K562 (cell line): ENCODE measurements at regions not wholly inside any gene's neighbourhood (a gene's known extent, or its start where the extent isn't known, plus 50 kb on each side); places are given as distances from the start of the nearest gene placed in this dataset.

ENCODE experiments used
- ATAC-seq: fragments of 200-7000 bp; cut with Tn5 transposase; 3 replicates; pipeline ENCODE4 v1.9.1; 2020; ENCODE audit warnings: moderate library complexity
- BruUV-seq: library from RNA; stranded (reverse); fragments of 400-500 nt; replicated peaks from 2 replicates; lab custom pipeline; 2021; lab: Mats Ljungman, UMichigan
- CTCF ChIA-PET: fragments of 300-600 bp; formaldehyde crosslinking; extraction: SDS; loops from one replicate; lab custom pipeline; 2021; ENCODE audit warnings: low intra/inter-chr PET ratio; lab: Yijun Ruan, JAX
- POLR2A ChIA-PET: fragments of 300-600, 350-650 bp; sonication (Branson Sonifier 250); formaldehyde crosslinking; extraction: SDS; loops from one replicate; lab custom pipeline; 2021; ENCODE audit warnings: antibody characterized with exemption, inconsistent platforms; lab: Yijun Ruan, JAX
- DNase-seq, 4 experiments: peaks; one replicate each; pipeline versions ENCODE4 v3.0.0 to v3.0.0-alpha.2; 2011 to 2018; ENCODE audit warnings: low spot score in 3 of 4, mixed read lengths in 3 of 4; ENCODE audit errors: extremely low read depth in 1 of 4
- FAIRE-seq: peaks from 2 replicates; lab custom pipeline; 2011; peaks lifted over from hg19 to GRCh38; lab: Jason Lieb, UNC
- H2AFZ ChIP-seq: 2 replicates; pipeline ENCODE4 v1.6.0; 2011; ENCODE audit warnings: low read depth, low read length, control low read depth, inconsistent platforms
- H3K27ac ChIP-seq: fragments of 200-600 bp; 3 replicates; pipeline ENCODE4 v1.8.0; 2011; ENCODE audit warnings: low read depth, mild to moderate bottlenecking, control low read depth, inconsistent platforms, low read length, moderate library complexity, mixed read lengths; ENCODE audit errors: extremely low read depth
- H3K27me3 ChIP-seq, 2 experiments: fragments of 300-600 bp in 1 of 2; 2 replicates in 1 of 2; 3 replicates in 1 of 2; pipeline versions ENCODE4 v1.6.0 to v1.8.0; 2011; ENCODE audit warnings: inconsistent platforms in 2 of 2, low read length in 2 of 2, mild to moderate bottlenecking in 1 of 2, mixed read lengths in 1 of 2, moderate library complexity in 1 of 2; ENCODE audit not compliant: control insufficient read depth in 2 of 2, insufficient read depth in 2 of 2
- H3K36me3 ChIP-seq: fragments of 300-600 bp; 3 replicates; pipeline ENCODE4 v1.8.0; 2011; ENCODE audit warnings: mild to moderate bottlenecking, low read length, inconsistent platforms; ENCODE audit not compliant: control insufficient read depth, insufficient read depth
- H3K4me1 ChIP-seq, 2 experiments: fragments of 200-600 bp in 1 of 2; replicated peaks in 1 of 2; 2 replicates in 1 of 2; 3 replicates in 1 of 2; pipeline versions ENCODE4 v1.5.1 to v1.8.0; 2011; ENCODE audit warnings: inconsistent platforms in 2 of 2, low read length in 2 of 2, mild to moderate bottlenecking in 1 of 2, mixed read lengths in 1 of 2, moderate library complexity in 1 of 2; ENCODE audit not compliant: control insufficient read depth in 2 of 2, insufficient read depth in 2 of 2
- H3K4me2 ChIP-seq: 2 replicates; pipeline ENCODE4 v1.6.1; 2011; ENCODE audit warnings: low read length, control low read depth, inconsistent platforms, mixed read lengths; ENCODE audit not compliant: insufficient read depth
- H3K4me3 ChIP-seq: fragments of 200-600 bp; sonication (generic), shearing (Covaris generic); 2 replicates; pipeline ENCODE4 v1.5.1; 2016; ENCODE audit warnings: control low read depth, inconsistent platforms
- H3K79me2 ChIP-seq: fragments of 200-600 bp; 3 replicates; pipeline ENCODE4 v1.8.0; 2011; ENCODE audit warnings: low read length, inconsistent platforms; ENCODE audit not compliant: control insufficient read depth, insufficient read depth
- H3K9ac ChIP-seq, 2 experiments: 2 replicates each; pipeline versions ENCODE4 v1.6.0 to v1.6.1; 2011; ENCODE audit warnings: low read depth in 2 of 2, low read length in 2 of 2, control low read depth in 1 of 2, inconsistent platforms in 1 of 2, mild to moderate bottlenecking in 1 of 2, mixed read lengths in 1 of 2; ENCODE audit not compliant: insufficient read depth in 1 of 2
- H3K9me1 ChIP-seq: one replicate; pipeline ENCODE4 v1.6.0; 2011; ENCODE audit warnings: inconsistent platforms, mild to moderate bottlenecking, low read length, moderate library complexity; ENCODE audit not compliant: control insufficient read depth, insufficient read depth
- H3K9me3 ChIP-seq: replicated peaks from 2 replicates; pipeline ENCODE4 v1.5.1; 2011; ENCODE audit warnings: low read depth, low read length, inconsistent platforms; ENCODE audit not compliant: control insufficient read depth, insufficient read depth
- H4K20me1 ChIP-seq: replicated peaks from 2 replicates; pipeline ENCODE4 v1.6.1; 2011; ENCODE audit warnings: low read length, inconsistent platforms, mixed read lengths; ENCODE audit not compliant: control insufficient read depth, insufficient read depth
- BACH1 ChIP-seq: fragments of 200-800 bp; sonication (Bioruptor generic); IDR thresholded peaks from 2 replicates; pipeline ENCODE4 v1.6.1; 2016; ENCODE audit warnings: missing genetic modification characterization, missing compliant biosample characterization
- BRCA1 ChIP-seq, 2 experiments: fragments of 450-650 bp in 1 of 2; sonication (generic) in 1 of 2; formaldehyde crosslinking in 1 of 2; IDR thresholded peaks; 2 replicates each; pipeline versions ENCODE4 v1.5.0 to v1.6.1; 2017 to 2020; ENCODE audit warnings: mild to moderate bottlenecking in 1 of 2, missing genetic modification reagents in 1 of 2
- HNRNPL ChIP-seq: fragments of 200-400 bp; formaldehyde crosslinking; IDR thresholded peaks from 2 replicates; pipeline ENCODE4 v1.6.1; 2017; ENCODE audit warnings: low read depth, mild to moderate bottlenecking, low read length
- HOMEZ ChIP-seq: fragments of 250-450 bp; sonication (Bioruptor Pico); IDR thresholded peaks from 2 replicates; pipeline ENCODE4 v1.4.0; 2020; ENCODE audit warnings: mild to moderate bottlenecking, moderate library complexity
- IRF9 ChIP-seq: fragments of 450-650 bp; IDR thresholded peaks from 2 replicates; pipeline ENCODE4 v1.6.1; 2016; ENCODE audit warnings: missing biosample characterization, missing genetic modification characterization
- KDM1A ChIP-seq, 2 experiments: fragments of 450-650 bp; IDR thresholded peaks; 2 replicates each; pipeline ENCODE4 v1.6.1; 2016; ENCODE audit warnings: mild to moderate bottlenecking in 2 of 2
- KLF16 ChIP-seq: IDR thresholded peaks from 2 replicates; pipeline ENCODE4 v1.6.1; 2016; ENCODE audit warnings: antibody characterized with exemption
- MXI1 ChIP-seq: IDR thresholded peaks from 2 replicates; pipeline ENCODE4 v1.6.1; 2011; ENCODE audit warnings: low read depth, mild to moderate bottlenecking, improper control_type of control experiment, low read length
- PHTF2 ChIP-seq: fragments of 250-450 bp; sonication (Bioruptor Pico); IDR thresholded peaks from 2 replicates; pipeline ENCODE4 v1.5.0; 2021; ENCODE audit warnings: mild to moderate bottlenecking
- PRMT5 ChIP-seq: sonication (generic); formaldehyde crosslinking; IDR thresholded peaks from 2 replicates; pipeline ENCODE4 v1.5.0; 2020; ENCODE audit warnings: missing genetic modification reagents
- RBM34 ChIP-seq: fragments of 200-400 bp; formaldehyde crosslinking; IDR thresholded peaks from 2 replicates; pipeline ENCODE4 v1.6.1; 2018; ENCODE audit warnings: low read length, borderline replicate concordance; ENCODE audit not compliant: insufficient read depth
- ZBED1 ChIP-seq: IDR thresholded peaks from 2 replicates; pipeline ENCODE4 v1.6.1; 2014
- ZBTB1 ChIP-seq: sonication (generic); formaldehyde crosslinking; IDR thresholded peaks from 2 replicates; pipeline ENCODE4 v1.8.1; 2023; ENCODE audit warnings: missing genetic modification reagents, low read depth, mild to moderate bottlenecking, borderline replicate concordance
- ZKSCAN3 ChIP-seq: fragments of 250-450 bp; sonication (Bioruptor Pico); IDR thresholded peaks from 2 replicates; pipeline ENCODE4 v1.4.0; 2020
- ZNF253 ChIP-seq: fragments of 250-450 bp; sonication (Bioruptor Pico); conservative IDR thresholded peaks from 2 replicates; pipeline ENCODE4 v1.6.1; 2021; ENCODE audit warnings: mild to moderate bottlenecking
- ZNF324 ChIP-seq: fragments of 250-450 bp; sonication (Bioruptor Pico); IDR thresholded peaks from 2 replicates; pipeline ENCODE4 v1.4.0; 2020; ENCODE audit warnings: mild to moderate bottlenecking
- WGBS: fragments of 100-300 bp; shearing (Covaris generic); methylation state at CpG from one replicate; pipeline ENCODE4 v1.1.6; 2016; ENCODE audit warnings: low coverage, mixed read lengths; ENCODE audit not compliant: insufficient coverage; ENCODE audit errors: missing lambda C conversion rate; 5-methylcytosine and 5-hydroxymethylcytosine counted together
- in situ Hi-C: fragments of 300-500 bp; cut with MboI; formaldehyde crosslinking; loops from 4 replicates; pipeline ENCODE4 v1.15.0; 2018; ENCODE audit warnings: inconsistent platforms, mixed read lengths
- intact Hi-C: fragments of 100-400 bp; cut with micrococcal nuclease; formaldehyde crosslinking; loops from 2 replicates; pipeline ENCODE4 v1.14.2; 2022

GRCh38 chr4:136687596-136687995 lies 844.7 kb downstream of the PCDH18 start:
- intact Hi-C loops (no loop called here), in situ Hi-C loops (no loop called here)
- H4K20me1 ChIP-seq, result no peaks in the 10 kb centered on the region
- no peaks in the 10 kb centered on the region for H3K36me3 ChIP-seq
- TF ChIP-seq PRMT5 (no peak), HOMEZ (CRISPR knock-in tag) (no peak), ZBED1 (no peak), ZNF324 (CRISPR knock-in tag) (no peak), KLF16 (no peak)
- CTCF ChIA-PET, result no interaction called here
- no peaks in the 10 kb centered on the region for H3K79me2 ChIP-seq
- H2AFZ ChIP-seq, result no peak overlapping the region
- H3K4me2 ChIP-seq, result no peak overlapping the region
- WGBS, result 0% methylated on average over 2 of the region's 2 CpGs
- FAIRE-seq (no peak), ATAC-seq (no peak), DNase-seq (no peak)
- H3K27me3 ChIP-seq, result no peaks in the 10 kb centered on the region
- H3K4me1 ChIP-seq, result no peaks in the 10 kb centered on the region
- BruUV-seq, result no TSS peak
- H3K27ac ChIP-seq, result no peak overlapping the region
- no peaks in the 10 kb centered on the region for H3K9me3 ChIP-seq
- H3K9ac ChIP-seq, result no peak overlapping the region
- no peaks in the 10 kb centered on the region for H3K9me1 ChIP-seq
- POLR2A ChIA-PET, result no interaction called here
- no peak overlapping the region for H3K4me3 ChIP-seq

GRCh38 chr4:136687118-136687517 lies 845.2 kb downstream of the PCDH18 start:
- Histone ChIP-seq H3K79me2 (no peaks in the 10 kb centered on the region), H3K27ac (no peak overlapping the region), H4K20me1 (no peaks in the 10 kb centered on the region), H3K4me1 (no peaks in the 10 kb centered on the region), H3K9ac (no peak overlapping the region), H3K9me1 (no peaks in the 10 kb centered on the region), H3K9me3 (no peaks in the 10 kb centered on the region), H2AFZ (no peak overlapping the region), H3K4me2 (no peak overlapping the region), H3K27me3 (no peaks in the 10 kb centered on the region), H3K36me3 (no peaks in the 10 kb centered on the region), H3K4me3 (no peak overlapping the region)
- BruUV-seq, result no TSS peak
- ChIA-PET POLR2A (no interaction called here), CTCF (no interaction called here)
- intact Hi-C loops, result no loop called here
- DNase-seq (peak in 1 of 4 experiments; percentile 1), FAIRE-seq (no peak), ATAC-seq (no peak)
- 3% methylated on average over 6 of the region's 6 CpGs for WGBS
- in situ Hi-C loops, result no loop called here
- TF ChIP-seq ZBTB1 (CRISPR knock-in tag), result no peak
- no peak for TF ChIP-seq MXI1
- TF ChIP-seq BACH1 (tag), result no peak
- no peak for TF ChIP-seq IRF9 (tag)
- TF ChIP-seq ZKSCAN3 (CRISPR knock-in tag), result no peak
- TF ChIP-seq ZNF253 (CRISPR knock-in tag), result no peak
- TF ChIP-seq PHTF2 (CRISPR knock-in tag), result no peak
- no peak for TF ChIP-seq HNRNPL
- TF ChIP-seq RBM34, result no peak
- no peak for TF ChIP-seq KDM1A (IDR thresholded peaks at IDR 0.05)
- no peak for TF ChIP-seq BRCA1 (IDR thresholded peaks at IDR 0.05)
- no peak for TF ChIP-seq BRCA1 (CRISPR knock-in tag; IDR thresholded peaks at IDR 0.05)
